ENCODE measurements at regions not wholly inside any gene's neighbourhood (a gene's known extent, or its start where the extent isn't known, plus 50 kb on each side); places are given as distances from the start of the nearest gene placed in this dataset.

GRCh38 chr3:72448858-72449257 lies 399.4 kb downstream of the SHQ1 start:
- 89% methylated on average over 3 of the region's 3 CpGs; no CpG with 5 or more reads in 1 of the 2 experiments for WGBS, 2 experiments (ENCODE audit: extremely low coverage in 1 of 2, insufficient coverage in 1 of 2, insufficient read length in 1 of 2, insufficient replicate concordance in 2 of 2, low coverage in 1 of 2, low lambda C conversion rate in 2 of 2, missing lambda C conversion rate in 1 of 2)

More at GRCh38 chr3:72448858-72449257, 399.4 kb downstream of the SHQ1 start:
- H2AFZ ChIP-seq (ENCODE audit: low read length) = no peak overlapping the region
- 0 out of 8 replicates have a peak, but pooled peaks cover 0 to 2% (median 0%) of the 10 kb centered on the region in 4 experiments for H3K36me3 ChIP-seq (ENCODE audit: control insufficient read depth in 2 of 4, insufficient read depth in 4 of 4, low read length in 3 of 4)
- no peak overlapping the region for H3K27ac ChIP-seq (ENCODE audit: low read depth, low read length)
- no peak overlapping the region for H3K4me3 ChIP-seq (ENCODE audit: extremely low read depth in 1 of 4, insufficient read depth in 2 of 4, low read depth in 3 of 4, low read length in 4 of 4)
- peaks cover 11 to 14% of the 10 kb centered on the region in 2 experiments for H4K20me1 ChIP-seq (replicated peaks in 1 of 2; ENCODE audit: control insufficient read depth in 1 of 2, insufficient read depth in 2 of 2, low read length in 2 of 2)
- H3K4me1 ChIP-seq (replicated peaks in 1 of 4; ENCODE audit: control insufficient read depth in 3 of 4, insufficient read depth in 4 of 4, low read length in 3 of 4) = peaks cover 2 to 6% (median 4%) of the 10 kb centered on the region in 4 experiments; a peak in 5 of 7 replicates
- DNase-seq (ENCODE audit: low read depth in 1 of 2, low spot score in 2 of 2) (no peak), FAIRE-seq (no peak)
- H2BK12ac ChIP-seq (ENCODE audit: low read depth, low read length) = 0 out of 2 replicates have a peak overlapping the region, but pooled peaks have one; percentile 92
- no peak overlapping the region for H2BK120ac ChIP-seq (replicated peaks; ENCODE audit: low read depth, low read length)
- TF ChIP-seq EZH2 (IDR thresholded peaks at IDR 0.05; ENCODE audit: low read depth, low read length, severe bottlenecking) (no peak), EGR1 (IDR thresholded peaks at IDR 0.05; ENCODE audit: borderline replicate concordance, low read depth, low read length) (no peak)
- no peak overlapping the region for H3K4ac ChIP-seq (replicated peaks; ENCODE audit: insufficient read length, low read depth, low read length)
- no peak overlapping the region for H2BK20ac ChIP-seq (ENCODE audit: low read length)
- H3K27me3 ChIP-seq (replicated peaks in 1 of 4; ENCODE audit: control insufficient read depth in 3 of 4, extremely low read depth in 1 of 4, insufficient read depth in 3 of 4, low read length in 3 of 4) = peaks cover 0 to 13% (median 5%) of the 10 kb centered on the region in 4 experiments; a peak in 5 of 7 replicates
- ChIA-PET POLR2A (ENCODE audit: partially characterized antibody) (interaction anchor here (0.9 to 1.6 kb wide), 3 partner anchors 9 to 142 kb away, joined by 3 to 7 read pairs (median 5); no protein-coding TSS in a partner anchor), CTCF (ENCODE audit: partially characterized antibody) (interaction anchor here (0.6 to 1.2 kb wide), 3 partner anchors 8 to 767 kb away, joined by 3 to 5 read pairs (median 3); no protein-coding TSS in a partner anchor)
- no peak overlapping the region for H3K9ac ChIP-seq (replicated peaks in 1 of 4; ENCODE audit: extremely low read depth in 1 of 4, low read depth in 3 of 4, low read length in 3 of 4)
- no peaks in the 10 kb centered on the region; the same call in 1 of the 2 replicates for H3K23me2 ChIP-seq (ENCODE audit: low read depth, low read length)
- H3K4me2 ChIP-seq (ENCODE audit: insufficient read depth in 1 of 2, low read depth in 2 of 2, low read length in 2 of 2) = no peak overlapping the region
- H3K23ac ChIP-seq (ENCODE audit: insufficient read length) = no peak overlapping the region
- H3K79me1 ChIP-seq (ENCODE audit: low read depth, low read length) = no peaks in the 10 kb centered on the region
- no peak overlapping the region for H4K91ac ChIP-seq (replicated peaks; ENCODE audit: insufficient read length, low read length)
- H3K9me3 ChIP-seq (ENCODE audit: insufficient read depth in 2 of 2, low read depth in 1 of 2, low read length in 1 of 2) = no peaks in the 10 kb centered on the region
- 0 out of 2 replicates have a peak overlapping the region, but pooled peaks have one; percentile 93 for H2BK15ac ChIP-seq (ENCODE audit: low read length)
- no peak overlapping the region for H4K8ac ChIP-seq (ENCODE audit: extremely low read depth, insufficient read depth, low read length)
- no peak overlapping the region for H2AK5ac ChIP-seq (ENCODE audit: low read depth, low read length)
- no peak overlapping the region for H3K56ac ChIP-seq (replicated peaks; ENCODE audit: insufficient read length, low read depth, low read length)
- H4K5ac ChIP-seq (ENCODE audit: insufficient read length, low read depth, low read length) = no peak overlapping the region
- H2BK5ac ChIP-seq (ENCODE audit: low read depth, low read length) = no peak overlapping the region
- H3K18ac ChIP-seq (ENCODE audit: extremely low read depth, low read length) = no peak overlapping the region
- H3K14ac ChIP-seq (ENCODE audit: insufficient read length) = no peak overlapping the region
- peaks cover 23 to 28% of the 10 kb centered on the region in 2 experiments for H3K79me2 ChIP-seq (ENCODE audit: control insufficient read depth in 1 of 2, insufficient read depth in 2 of 2, low read length in 2 of 2)

Data from H1 (cell line).